ENCODE measurements at regions not wholly inside any gene's neighbourhood (a gene's known extent, or its start where the extent isn't known, plus 50 kb on each side); places are given as distances from the start of the nearest gene placed in this dataset.
A peak's percentile ranks its signal among the peaks of the same experiment; 100 is the strongest.
"Not testable (repeated sequence)": the region's sequence is repeated elsewhere in the genome, so short reads cannot be mapped to it uniquely, and the experiment has no call there.

- no peak for DNase-seq
Measured at GRCh38 chr4:118410138-118410537, 57.3 kb upstream of the PRSS12 start.

- no peak for DNase-seq
Measured at GRCh38 chr4:118417325-118417724, 64.5 kb upstream of the PRSS12 start.

- not testable (repeated sequence) for DNase-seq
Measured at GRCh38 chr4:118417800-118418199, 65.0 kb upstream of the PRSS12 start.

- not testable (repeated sequence) for DNase-seq
Measured at GRCh38 chr4:118418396-118418795, 65.6 kb upstream of the PRSS12 start.

- DNase-seq: not testable (repeated sequence)
Measured at GRCh38 chr4:118419626-118420025, 66.8 kb upstream of the PRSS12 start.

- DNase-seq: peak; percentile 11
Measured at GRCh38 chr4:118424062-118424461, 71.3 kb upstream of the PRSS12 start.

- DNase-seq: not testable (repeated sequence)
Measured at GRCh38 chr4:118428881-118429280, 76.1 kb upstream of the PRSS12 start.

GRCh38 chr4:118432359-118432758 is 79.6 kb upstream of the PRSS12 start:
- not testable (repeated sequence) for DNase-seq

GRCh38 chr4:118433612-118434375 is 81.0 kb upstream of the PRSS12 start:
- DNase-seq: not testable (repeated sequence)

- not testable (repeated sequence) for DNase-seq
Measured at GRCh38 chr4:118435415-118435814, 82.6 kb upstream of the PRSS12 start.

GRCh38 chr4:118442115-118442837 is 89.5 kb upstream of the PRSS12 start:
- not testable (repeated sequence) for DNase-seq

- not testable (repeated sequence) for DNase-seq
Measured at GRCh38 chr4:118447397-118447796, 94.6 kb upstream of the PRSS12 start.

- DNase-seq: not testable (repeated sequence)
Measured at GRCh38 chr4:118454857-118455256, 102.1 kb upstream of the PRSS12 start.

- not testable (repeated sequence) for DNase-seq
Measured at GRCh38 chr4:118461435-118461834, 108.6 kb upstream of the PRSS12 start.

- not testable (repeated sequence) for DNase-seq
Measured at GRCh38 chr4:118465831-118466230, 113.0 kb upstream of the PRSS12 start.

GRCh38 chr4:118474001-118474626 is 121.3 kb upstream of the PRSS12 start:
- DNase-seq: not testable (repeated sequence)

GRCh38 chr4:118474771-118475170 is 122.0 kb upstream of the PRSS12 start:
- not testable (repeated sequence) for DNase-seq

GRCh38 chr4:118475901-118476300 is 123.1 kb upstream of the PRSS12 start:
- not testable (repeated sequence) for DNase-seq

GRCh38 chr4:118477826-118478225 is 125.0 kb upstream of the PRSS12 start:
- DNase-seq: not testable (repeated sequence)

- not testable (repeated sequence) for DNase-seq
Measured at GRCh38 chr4:118485801-118486314, 133.1 kb upstream of the PRSS12 start.

- not testable (repeated sequence) for DNase-seq
Measured at GRCh38 chr4:118492963-118493362, 140.2 kb upstream of the PRSS12 start.

GRCh38 chr4:118494437-118494836 is 141.6 kb upstream of the PRSS12 start:
- not testable (repeated sequence) for DNase-seq

GRCh38 chr4:118502967-118503366 is 150.2 kb upstream of the PRSS12 start:
- not testable (repeated sequence) for DNase-seq
